ENCODE measurements at regions not wholly inside any gene's neighbourhood (a gene's known extent, or its start where the extent isn't known, plus 50 kb on each side); places are given as distances from the start of the nearest gene placed in this dataset.

GRCh38 chr7:149334930-149335329 is 72.9 kb downstream of the ZNF783 start:
- no peak for FAIRE-seq
- no peak overlapping the region for H3K9ac ChIP-seq (ENCODE audit: insufficient read depth, low read depth, low read length)
- no peak overlapping the region for H3K4me2 ChIP-seq (ENCODE audit: low read depth, low read length)
- H3K4me1 ChIP-seq (ENCODE audit: insufficient read depth, low read length), result peaks cover 24% of the 10 kb centered on the region
- DNase-seq (ENCODE audit: low spot score), result no peak
- H2AFZ ChIP-seq (ENCODE audit: low read length), result no peak overlapping the region
- WGBS (ENCODE audit: low lambda C conversion rate), result 21% methylated on average over 3 of the region's 3 CpGs
- no peaks in the 10 kb centered on the region for H4K20me1 ChIP-seq (ENCODE audit: insufficient read depth, low read length)
- ChIA-PET CTCF (ENCODE audit: low intra/inter-chr PET ratio, low total read pairs) (no interaction called here), POLR2A (interaction anchor here (0.7 kb wide), 1 partner anchor 140 kb away, joined by 3 read pairs; the partner anchor contains the start of gene ZNF282)
- H3K27me3 ChIP-seq (ENCODE audit: control insufficient read depth in 1 of 2, insufficient read depth in 2 of 2, low read length in 2 of 2), result no peaks in the 10 kb centered on the region
- peaks cover 10% of the 10 kb centered on the region for H3K9me3 ChIP-seq (ENCODE audit: low read length)
- no peak for ATAC-seq
- intact Hi-C loops (cut with micrococcal nuclease; ENCODE audit: unreplicated experiment), result no loop called here
- no peak overlapping the region for H3K27ac ChIP-seq (ENCODE audit: extremely low read length, insufficient read depth, low read length)
- no peak overlapping the region for H3K4me3 ChIP-seq (replicated peaks in 1 of 3; ENCODE audit: insufficient read depth in 1 of 3, low read depth in 2 of 3, low read length in 3 of 3)
- no peaks in the 10 kb centered on the region for H3K79me2 ChIP-seq (ENCODE audit: insufficient read depth, low read length)
- BruUV-seq (replicated peaks), result no TSS peak
- in situ Hi-C loops (cut with HindIII; ENCODE audit: extremely low pct_ligation_motif_present, low pct_unique_long_range_greater_than_20kb), result no loop called here
- no peaks in the 10 kb centered on the region for H3K36me3 ChIP-seq (replicated peaks in 1 of 2; ENCODE audit: control insufficient read depth in 1 of 2, insufficient read depth in 2 of 2, low read length in 2 of 2)
- TF ChIP-seq ZNF616 (CRISPR knock-in tag; IDR thresholded peaks at IDR 0.05; ENCODE audit: low read depth) (no peak), ZXDC (CRISPR knock-in tag; IDR thresholded peaks at IDR 0.05) (no peak), EZH2 (conservative IDR thresholded peaks at IDR 0.05; ENCODE audit: low read depth, low read length) (no peak), JARID2 (CRISPR knock-in tag; IDR thresholded peaks at IDR 0.05; ENCODE audit: insufficient replicate concordance) (no peak), USF2 (IDR thresholded peaks at IDR 0.05; ENCODE audit: low read depth, low read length) (no peak), USF2 (CRISPR knock-in tag; IDR thresholded peaks at IDR 0.05; ENCODE audit: borderline replicate concordance) (no peak), MTA3 (CRISPR knock-in tag; IDR thresholded peaks at IDR 0.05) (no peak), AHDC1 (CRISPR knock-in tag; IDR thresholded peaks at IDR 0.05; ENCODE audit: borderline replicate concordance) (no peak), GATAD1 (CRISPR knock-in tag; IDR thresholded peaks at IDR 0.05) (no peak), ARID4A (CRISPR knock-in tag; IDR thresholded peaks at IDR 0.05; ENCODE audit: borderline replicate concordance) (no peak)

All from HepG2 (cell line).